CD4-positive, alpha-beta T cell treated with Interferon alpha-2 for 1 hour (primary cell): ENCODE measurements at regions not wholly inside any gene's neighbourhood (a gene's known extent, or its start where the extent isn't known, plus 50 kb on each side); places are given as distances from the start of the nearest gene placed in this dataset.
"Not testable (repeated sequence)": the region's sequence is repeated elsewhere in the genome, so short reads cannot be mapped to it uniquely, and the experiment has no call there.

Experiments used
- DNase-seq, 2 donors: peaks; one replicate each; pipeline ENCODE4 v3.0.0-alpha.2; 2020 to 2022

DNA sequence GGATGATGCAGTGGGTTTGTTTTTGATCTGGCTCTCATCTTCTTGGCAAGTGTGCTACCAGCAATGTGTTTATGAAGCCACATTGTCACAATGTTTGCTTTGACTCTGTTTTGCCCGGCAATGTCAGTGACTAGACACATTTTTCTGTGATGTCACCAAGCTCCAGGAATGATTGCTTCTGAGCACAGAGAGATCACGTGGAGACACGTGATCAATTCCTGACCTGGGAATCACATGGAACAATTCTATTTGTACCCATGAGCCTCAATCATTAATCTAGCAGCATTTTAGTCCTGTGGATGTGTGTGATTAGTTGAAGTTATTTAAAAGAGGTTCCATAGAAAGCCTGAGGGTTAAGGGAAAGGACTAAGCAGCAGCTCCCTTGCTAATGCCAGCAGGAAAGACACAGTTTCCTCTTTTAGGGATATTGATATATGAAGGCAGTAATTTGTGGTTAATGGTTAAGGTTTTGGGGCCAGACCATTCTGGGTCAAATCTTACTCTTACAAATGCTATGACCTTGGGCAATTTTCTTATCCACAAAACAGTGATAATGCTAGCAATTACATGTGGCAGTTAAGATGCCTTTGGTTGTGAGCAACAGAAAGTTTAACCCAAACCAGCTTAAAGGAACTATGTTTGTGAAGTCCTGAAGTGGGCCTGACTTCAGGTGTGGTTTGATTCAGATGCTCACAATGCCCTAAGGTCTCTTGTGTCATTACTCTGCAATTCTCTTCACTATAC lies 59.0 kb downstream of the FASLG start:
- DNase-seq: no peak

DNA sequence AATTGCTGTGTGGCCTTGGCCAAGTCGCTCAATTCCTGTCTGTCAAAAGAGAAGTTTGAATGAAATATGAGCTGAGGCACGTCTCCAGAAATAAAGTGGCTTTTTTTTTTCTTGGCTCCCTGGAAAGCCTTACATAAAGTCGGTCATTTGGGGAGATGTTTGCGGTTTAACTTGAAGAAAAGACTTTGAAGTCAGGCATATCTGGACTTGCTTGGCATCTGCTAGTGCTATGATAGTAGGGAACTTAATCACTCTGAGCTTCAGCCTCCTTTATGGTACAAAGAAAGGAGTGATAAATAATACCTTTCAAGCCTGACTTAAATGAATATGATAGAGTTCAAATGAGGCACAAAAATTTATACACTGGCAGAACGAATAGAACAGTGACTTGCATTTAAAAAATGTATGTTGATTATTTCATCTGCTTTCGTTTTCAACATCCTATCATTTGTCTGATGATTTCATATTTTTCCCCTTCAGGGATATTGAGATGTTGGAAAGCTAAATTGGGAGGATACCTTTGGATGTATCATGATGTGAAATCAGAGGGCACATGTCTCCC lies 60.2 kb downstream of the FASLG start:
- no peak for DNase-seq

DNA sequence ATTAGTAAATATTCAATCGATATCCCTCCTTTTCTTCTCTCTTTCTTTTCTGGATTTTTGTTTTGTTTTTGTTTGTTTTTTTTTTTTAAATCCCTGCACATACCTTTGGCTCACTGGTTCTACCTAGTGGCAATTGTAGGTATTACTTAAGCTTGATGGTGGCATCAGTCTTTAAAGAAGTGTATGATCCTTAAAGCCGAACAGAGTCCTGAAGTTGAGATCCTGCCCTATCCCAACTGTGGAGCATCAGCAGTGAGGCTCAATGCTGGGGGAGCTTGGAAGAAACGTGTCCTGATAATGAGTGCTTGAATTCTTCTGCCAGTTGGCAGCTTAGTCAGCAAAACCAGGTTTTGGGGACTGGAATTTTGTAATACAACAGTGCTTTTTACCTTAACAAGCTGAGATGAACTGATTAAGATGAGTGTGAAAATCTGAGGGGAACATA lies 60.8 kb downstream of the FASLG start:
- DNase-seq: peak in 1 of 2 donors; percentile 74

DNA sequence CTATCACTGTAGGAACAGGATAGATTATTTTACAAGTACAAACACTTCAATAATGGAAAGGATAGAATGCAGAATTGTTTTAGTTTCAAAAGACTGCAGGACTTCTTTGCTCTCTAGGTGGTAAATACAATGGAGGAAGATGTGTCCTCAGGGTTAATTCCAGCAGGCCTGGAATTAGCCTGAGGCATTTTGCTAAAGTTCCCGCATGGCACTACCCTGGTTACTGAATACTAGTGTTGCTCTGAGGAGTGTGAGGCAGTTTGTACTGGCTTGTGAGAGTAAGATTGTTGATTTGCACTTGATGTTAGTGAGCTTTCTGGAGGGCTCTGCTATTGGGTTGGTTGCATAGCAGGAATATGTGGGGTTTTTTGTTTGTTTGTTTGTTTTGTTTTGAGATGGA lies 61.4 kb downstream of the FASLG start:
- DNase-seq: no peak

DNA sequence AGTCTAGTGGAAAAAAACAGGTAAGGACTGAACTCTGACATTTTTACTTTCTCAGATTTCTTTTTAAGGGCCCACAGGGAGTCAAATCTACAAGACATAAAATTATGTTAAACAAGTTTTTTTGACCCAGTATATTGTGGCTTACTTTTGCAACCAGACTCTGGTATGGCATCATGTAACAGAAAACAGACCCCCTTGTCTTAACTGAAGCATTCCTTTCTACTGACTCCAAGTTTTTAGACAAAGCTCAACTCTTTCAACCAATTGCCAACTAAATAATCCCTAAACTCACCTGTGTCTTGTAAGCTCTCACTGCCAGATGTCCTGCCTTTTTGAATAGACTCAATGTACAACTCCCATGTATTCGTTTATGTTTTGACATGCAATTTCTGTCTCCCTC lies 64.3 kb downstream of the FASLG start:
- no peak for DNase-seq

DNA sequence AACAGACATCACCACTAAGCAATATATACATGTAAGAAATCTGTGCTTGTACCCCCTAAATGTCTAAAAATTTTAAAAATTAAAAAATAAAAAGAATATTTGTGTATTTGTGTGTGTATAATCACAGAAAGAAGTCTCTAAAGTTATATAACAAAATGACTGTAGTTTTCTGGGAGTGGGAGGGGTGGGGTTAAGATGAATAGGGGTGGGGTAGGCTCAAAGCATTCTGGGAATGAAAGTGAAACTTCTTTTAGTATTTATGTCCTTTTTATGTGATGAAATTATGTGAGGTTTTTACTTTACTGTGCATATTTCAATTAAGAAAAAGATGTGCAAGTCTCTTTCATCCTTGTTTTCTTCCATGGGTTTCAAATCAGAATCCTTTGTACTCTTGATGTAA lies 65.3 kb downstream of the FASLG start:
- no peak for DNase-seq

DNA sequence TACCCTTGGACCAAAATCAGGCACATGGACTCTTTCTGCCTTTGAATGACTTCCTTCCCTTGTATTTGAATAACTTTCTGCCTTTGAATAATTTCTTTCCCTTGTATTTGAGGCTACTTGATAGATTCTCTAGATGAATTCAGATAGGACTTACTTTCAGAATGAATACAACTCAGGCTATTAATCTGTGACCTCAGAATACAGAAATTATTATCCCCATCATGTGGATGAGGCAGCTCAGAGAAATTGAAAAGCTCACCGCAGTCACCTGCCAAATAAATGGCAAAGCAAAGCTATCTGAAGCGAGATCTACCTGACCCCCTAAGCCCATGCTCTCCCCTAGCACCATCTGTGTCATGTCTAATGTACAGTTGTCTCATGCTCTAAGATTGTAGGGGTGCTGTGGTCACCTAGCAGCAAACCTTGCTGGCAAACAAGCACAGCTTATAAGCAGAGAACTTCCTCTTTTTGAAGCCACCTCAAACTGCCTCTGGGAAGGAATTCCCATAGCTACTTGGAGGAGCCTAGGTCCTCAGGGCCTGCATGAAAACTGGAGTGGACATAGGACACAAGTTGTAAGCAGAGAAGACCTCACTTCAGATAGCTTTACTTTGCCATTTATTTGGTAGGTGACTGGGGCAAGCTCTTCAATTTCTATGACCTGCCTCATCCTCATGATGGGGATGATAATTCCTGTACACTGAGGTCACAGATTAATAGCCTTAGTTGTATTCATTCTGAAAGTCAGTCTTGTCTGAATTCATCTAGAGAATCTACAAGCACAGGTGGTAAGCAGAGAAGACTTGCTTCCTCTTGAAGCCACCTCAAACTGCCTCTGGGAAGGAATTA lies 66.1 kb downstream of the FASLG start:
- DNase-seq: no peak

DNA sequence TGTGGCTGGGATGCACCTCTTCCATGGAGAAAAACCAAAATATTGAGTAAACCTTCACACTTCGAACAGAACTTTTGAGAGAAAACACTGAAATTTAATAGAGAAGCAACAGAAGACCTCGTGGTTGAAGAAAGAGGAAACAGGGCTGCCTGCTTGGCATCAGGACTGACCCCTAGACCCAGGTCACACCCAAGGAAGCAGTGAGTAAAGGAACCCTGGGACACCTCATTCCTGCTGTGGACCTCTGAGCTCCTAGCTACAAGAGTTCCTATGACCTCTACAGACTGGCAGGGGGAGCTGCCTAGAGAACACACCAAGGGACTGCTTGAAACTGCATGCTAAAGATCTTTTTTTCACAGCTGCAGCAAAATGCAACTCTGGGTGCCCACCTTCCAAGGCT lies 67.8 kb downstream of the FASLG start:
- DNase-seq: peak in 1 of 2 donors; percentile 27

DNA sequence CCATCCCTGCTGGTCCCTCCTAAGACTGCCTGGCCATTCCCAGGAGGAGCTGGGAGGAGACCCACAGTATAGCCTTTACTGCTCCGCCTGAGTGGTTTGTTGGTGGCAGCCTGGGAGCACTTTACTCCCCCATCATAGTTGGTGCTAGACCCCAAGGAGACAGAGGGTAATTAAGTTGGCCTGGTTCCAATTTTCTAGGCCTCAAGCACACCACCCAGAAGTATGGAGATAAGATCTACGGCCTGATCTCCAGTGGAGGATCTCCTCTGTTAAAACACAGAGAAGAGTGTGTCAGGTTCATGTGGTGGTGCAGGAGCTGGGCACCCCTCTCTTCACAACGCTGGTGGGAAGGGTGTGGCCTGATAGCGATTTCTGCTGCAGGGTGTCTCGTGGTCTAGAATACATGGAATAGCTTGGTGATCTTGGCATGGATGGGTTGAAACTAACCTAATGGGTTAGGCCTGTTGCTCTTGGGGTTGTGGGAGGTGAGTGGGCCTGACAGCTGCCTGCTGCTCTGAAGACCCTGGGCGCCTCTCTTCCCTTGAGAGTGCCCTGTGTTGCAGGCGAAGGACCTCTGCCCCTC lies 68.5 kb downstream of the FASLG start:
- no peak for DNase-seq

DNA sequence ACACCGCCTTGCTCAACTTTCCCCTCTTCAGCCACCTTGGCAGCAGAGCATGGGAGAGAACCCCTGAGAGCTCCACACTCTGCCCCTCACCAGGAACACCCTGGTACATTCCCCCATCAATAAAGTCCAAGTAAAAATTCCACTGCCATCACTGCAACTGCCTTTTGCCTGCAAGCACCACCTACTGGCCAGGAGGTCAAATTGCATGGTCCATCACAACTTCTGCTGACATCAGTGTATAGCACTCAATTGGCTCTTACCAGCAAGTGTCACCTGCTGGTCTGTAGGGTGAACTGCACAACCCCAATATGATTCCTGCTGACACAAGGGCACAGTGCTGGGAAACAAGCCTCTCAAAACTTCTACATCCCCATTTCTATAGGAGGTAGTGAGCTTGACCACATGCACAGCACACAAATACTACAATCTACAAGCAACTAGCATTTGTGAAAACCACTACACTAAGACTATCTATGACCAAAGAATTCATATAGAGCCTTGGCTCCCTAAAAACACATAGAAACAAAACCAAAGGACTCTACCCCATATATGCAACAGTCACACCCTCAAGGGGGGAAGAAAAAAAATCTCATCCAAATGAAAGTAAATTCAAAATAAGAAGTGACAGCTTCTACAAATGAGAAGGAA lies 69.2 kb downstream of the FASLG start:
- DNase-seq: peak; percentile 48 to 72

DNA sequence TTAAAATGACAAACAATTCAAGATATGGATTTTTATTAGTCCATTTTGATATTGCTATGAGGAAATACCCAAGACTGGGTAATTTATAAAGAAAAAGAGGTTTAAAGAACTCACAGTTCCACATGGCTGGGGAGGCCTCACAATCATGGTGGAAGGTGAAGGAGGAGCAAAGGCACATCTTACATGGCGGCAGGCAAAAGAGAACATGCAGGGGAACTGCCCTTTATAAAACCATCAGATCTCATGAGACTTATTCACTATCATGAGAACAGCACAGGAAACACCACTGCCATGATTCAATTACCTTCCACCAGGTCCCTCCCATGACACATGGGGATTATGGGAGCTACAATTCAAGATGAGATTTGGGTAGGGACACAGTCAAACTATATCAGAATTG lies 69.8 kb downstream of the FASLG start:
- DNase-seq: not testable (repeated sequence)

DNA sequence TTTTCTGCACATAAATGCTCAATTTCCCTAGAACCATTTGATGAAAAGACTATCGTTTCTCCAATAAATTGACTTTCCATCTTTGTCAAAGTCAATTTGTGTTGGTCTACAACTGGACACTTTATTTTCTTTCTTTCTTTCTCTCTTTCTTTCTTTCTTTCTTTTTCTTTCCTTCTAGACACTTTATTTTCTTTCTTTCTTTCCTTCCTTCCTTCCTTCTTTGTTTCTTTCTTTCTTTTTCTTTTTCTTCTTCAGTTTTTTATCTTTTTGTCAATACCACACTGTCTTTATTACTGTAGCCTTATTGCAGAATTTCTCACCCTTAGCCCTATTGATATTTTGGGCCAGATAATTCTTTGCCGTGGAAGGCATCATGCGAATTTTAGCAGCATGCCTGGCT lies 73.5 kb downstream of the FASLG start:
- DNase-seq: no peak

DNA sequence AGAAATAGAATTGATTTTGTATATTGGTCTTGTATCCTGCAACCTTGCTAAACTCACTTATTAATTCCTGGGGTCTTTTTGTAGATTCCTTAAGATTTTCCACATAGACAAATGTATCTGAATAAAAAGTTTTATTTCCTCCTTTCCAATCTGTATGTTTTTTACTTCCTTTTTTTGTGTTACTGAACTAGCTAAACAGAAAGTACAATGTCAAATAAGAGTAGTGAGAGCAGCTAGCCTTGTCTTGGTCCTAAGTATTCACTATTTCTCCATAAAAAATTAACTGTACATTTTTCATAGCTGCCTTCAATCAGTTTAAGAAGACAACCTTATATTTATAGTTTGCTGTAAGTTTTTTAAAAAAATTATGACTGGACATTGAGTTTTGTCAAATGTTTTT lies 74.9 kb downstream of the FASLG start:
- no peak for DNase-seq

DNA sequence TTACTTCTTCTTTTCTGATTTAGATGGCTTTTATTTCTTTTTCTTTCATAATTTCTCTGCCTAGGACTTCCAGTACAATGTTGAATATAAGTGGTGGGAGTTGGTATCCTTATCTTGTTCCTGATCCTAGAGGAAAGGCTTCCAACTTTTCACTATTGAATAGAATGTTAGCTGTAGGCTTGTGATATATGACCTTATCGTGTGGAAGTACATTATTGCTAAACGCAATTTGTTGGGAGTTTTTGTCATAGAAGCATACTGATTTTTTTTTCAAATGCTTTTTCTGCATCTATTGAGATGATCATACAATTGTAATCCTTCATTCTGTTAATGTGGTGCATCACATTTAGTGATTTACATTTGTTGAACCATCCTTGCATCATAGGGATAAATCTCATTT lies 79.5 kb downstream of the FASLG start:
- no peak for DNase-seq

DNA sequence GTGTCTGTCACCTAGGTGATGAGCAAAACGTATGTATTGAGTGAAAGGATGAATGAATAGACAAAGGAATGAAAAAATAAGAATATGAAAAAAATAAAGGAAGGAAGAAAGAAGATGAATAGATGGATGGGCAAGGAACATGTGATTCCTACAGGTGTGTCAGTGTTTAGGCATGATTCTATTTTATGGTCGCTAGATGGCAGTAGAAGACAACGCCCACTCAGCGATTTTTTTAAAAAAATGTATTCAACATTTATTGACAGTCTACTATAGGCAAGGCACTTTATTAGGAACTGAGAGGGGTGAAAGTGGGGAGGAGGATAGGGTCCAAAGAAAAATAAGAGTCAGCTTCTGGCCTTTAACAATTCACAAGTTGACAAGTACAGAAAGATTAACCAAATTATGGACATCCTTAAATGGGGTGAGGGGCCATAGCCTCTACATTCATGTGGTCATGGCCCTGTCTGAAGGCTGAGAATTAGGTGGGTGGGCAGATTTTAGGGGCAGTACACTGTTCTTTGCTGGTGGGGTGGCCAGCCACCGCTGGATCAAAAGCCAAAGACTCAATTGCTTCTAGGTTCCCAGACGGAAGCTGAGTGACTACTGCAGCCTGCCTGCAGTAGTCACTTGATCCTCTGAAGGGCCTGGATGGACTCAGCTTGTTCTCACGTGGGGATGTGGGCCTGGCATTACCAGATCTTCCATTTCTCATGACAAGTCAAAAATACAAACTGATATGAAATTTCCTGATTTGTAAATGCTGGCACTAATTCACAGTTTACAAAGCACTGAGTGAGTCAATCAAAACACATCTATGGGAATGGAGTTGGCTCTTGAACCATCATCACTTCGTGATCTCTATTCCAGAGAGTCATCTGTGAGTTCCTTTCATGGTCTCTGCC lies 83.9 kb downstream of the FASLG start:
- peak; percentile 17 to 67 for DNase-seq

DNA sequence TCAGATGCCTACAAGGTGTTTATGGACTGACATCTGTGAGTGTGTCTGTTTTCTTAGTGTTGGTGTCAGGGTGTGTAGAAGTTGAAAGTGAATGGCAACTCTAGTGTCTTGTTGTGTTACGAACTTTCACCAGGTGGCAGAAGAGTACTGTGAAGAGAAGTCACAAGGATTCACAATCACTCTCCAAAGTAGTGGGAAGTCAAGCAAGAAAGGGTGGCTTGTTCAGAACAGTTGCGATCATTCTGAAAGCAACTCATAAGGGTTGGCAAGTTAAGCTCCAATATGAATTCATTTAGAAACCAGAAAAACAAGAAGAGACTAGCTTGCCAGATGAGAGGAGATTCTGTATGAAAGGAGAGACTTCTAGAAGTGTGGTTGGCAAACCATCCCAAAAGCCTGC lies 86.1 kb downstream of the FASLG start:
- DNase-seq: peak; percentile 53 to 76

DNA sequence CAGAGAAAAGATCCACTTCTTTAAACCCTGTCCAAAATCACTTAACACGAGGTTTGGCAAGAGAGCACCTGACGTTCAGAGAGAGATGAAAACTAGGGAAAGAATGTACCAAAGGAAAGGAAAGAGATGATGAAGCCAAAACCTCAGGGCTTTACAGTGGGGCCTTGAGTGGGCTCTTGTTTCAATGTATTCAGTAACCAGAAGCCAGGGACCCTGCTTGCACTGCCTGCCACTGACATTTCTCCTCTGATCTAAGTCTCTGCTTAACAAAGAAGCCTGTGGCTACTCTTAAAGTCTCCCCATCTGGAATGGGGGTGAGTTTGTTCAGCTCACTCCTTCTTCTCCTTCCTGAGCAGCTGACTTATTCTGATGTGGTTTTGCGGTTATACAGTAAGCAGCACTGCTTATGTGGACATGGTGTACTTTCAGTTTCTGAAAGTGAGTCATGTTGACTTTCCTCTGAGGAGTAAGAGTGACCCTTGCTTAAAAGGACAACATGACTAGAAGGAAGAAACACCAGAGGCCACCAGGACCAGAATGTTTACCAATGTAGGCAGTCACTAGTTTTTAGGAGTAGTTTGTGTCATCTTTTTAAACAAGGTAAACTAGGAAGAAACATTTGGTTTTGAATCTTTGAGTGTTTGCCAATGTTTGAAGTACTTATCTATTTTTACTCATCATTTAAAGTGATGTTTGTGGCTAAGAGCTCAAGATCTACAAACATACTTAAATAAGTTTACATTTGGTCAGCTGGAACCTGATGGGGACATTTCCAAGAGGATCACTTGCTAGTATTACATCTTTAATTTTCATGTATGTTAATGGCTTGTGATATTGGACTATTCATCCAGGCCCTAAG lies 87.4 kb downstream of the FASLG start:
- DNase-seq: peak; percentile 53 to 78

DNA sequence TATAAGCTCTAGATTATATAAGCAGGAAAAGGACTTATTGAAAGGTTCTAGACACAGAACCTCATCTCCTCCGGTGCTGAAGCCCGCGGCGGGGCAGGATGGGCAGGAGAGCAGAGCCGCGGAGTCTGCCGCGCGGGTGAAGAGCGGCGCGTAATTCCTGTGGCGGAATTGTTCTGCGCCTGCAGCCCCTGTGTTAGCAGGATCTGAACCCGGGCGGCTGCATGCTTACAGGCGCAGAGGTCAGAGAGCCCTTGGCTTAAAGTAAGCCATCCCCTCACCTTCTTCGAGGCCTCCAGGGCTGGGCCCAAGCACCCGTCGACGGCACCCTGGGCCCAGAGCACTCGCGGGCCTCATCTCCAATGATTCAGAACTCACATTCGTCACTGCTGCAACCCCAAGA lies 89.3 kb downstream of the FASLG start:
- DNase-seq: no peak

DNA sequence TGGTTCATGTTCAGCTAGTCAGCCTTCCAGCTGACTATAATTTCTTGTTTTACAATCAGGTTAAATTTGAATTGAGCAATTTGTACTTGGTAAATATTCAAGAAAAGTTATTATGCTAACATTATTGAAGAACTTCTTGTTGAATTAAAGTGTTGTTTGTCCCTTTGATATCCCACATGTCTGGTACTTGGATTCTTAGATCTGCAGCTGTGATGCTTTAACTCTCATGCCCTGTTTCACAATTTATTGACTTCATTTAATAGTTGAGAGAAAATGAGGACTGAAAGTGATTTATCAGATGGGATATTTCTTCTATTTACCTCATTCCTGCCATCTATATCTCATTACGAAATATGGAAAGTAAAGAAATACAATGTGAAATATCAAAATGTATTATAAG lies 92.8 kb downstream of the FASLG start:
- DNase-seq: no peak

DNA sequence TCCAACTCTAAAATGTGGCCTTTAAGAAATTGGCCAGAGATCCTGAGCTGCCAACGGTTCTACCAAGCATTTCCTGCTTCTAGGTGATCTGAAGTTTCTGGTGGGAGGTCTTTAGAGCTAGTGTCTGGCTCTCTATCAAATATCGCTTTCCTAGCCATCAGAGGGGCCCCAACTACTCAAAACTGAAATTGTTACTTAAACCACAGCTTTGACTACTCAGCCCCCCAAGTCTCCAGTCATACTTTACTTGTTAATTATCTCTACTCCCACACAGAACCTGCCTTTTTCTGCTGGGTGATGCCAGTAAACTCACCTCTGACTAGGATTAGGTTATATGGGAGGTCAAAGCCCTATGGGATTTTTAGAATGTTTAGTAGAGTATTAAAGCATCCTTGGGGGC lies 95.1 kb downstream of the FASLG start:
- no peak for DNase-seq

DNA sequence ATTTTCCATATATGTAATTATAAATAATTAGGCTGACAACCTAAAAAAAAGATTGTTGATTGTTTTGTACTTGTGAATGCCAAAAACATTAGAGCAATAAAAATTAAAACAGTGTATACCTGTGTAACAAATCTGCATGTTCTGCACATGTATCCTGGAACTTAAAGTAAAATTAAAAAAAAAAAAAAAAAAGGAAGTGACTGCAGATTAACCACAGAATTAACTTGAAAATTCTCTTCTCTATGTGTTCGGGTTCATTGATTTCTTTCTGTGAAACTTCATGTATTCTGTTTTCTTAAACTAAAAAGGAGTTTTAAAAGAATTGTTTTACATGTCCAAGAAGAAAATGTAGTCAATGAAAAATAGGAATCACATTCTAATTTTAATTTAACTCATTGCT lies 95.7 kb downstream of the FASLG start:
- no peak for DNase-seq
